Endothelial cell of umbilical vein (primary cell): ENCODE measurements at regions not wholly inside any gene's neighbourhood (a gene's known extent, or its start where the extent isn't known, plus 50 kb on each side); places are given as distances from the start of the nearest gene placed in this dataset.

Source experiments
- CTCF ChIP-seq, 2 donors: IDR thresholded peaks; 1 replicate in 1 of 2; 2 replicates in 1 of 2; pipeline ENCODE4 v1.5.1; 2011; ENCODE audit warnings: low read length in 2 of 2, mild to moderate bottlenecking in 2 of 2, moderate library complexity in 2 of 2, control low read depth in 1 of 2, inconsistent platforms in 1 of 2, low read depth in 1 of 2; ENCODE audit not compliant: insufficient read depth in 1 of 2; ENCODE audit errors: extremely low read depth in 1 of 2
- EZH2 ChIP-seq: IDR thresholded peaks from 2 replicates; pipeline ENCODE4 v1.6.1; 2012; ENCODE audit warnings: borderline replicate concordance, low read depth, mild to moderate bottlenecking, moderate library complexity, low read length, inconsistent platforms; ENCODE audit not compliant: severe bottlenecking
- FOS ChIP-seq: IDR thresholded peaks from 2 replicates; pipeline ENCODE4 v1.6.1; 2011; ENCODE audit warnings: mild to moderate bottlenecking, low read length, moderate library complexity, borderline replicate concordance; ENCODE audit not compliant: insufficient read depth
- GATA2 ChIP-seq: IDR thresholded peaks from 2 replicates; pipeline ENCODE4 v1.7.0; 2011; ENCODE audit warnings: low read depth, mild to moderate bottlenecking, moderate library complexity, mixed read lengths, low read length; ENCODE audit not compliant: insufficient read length, insufficient read depth
- JUN ChIP-seq: IDR thresholded peaks from 2 replicates; pipeline ENCODE4 v1.6.1; 2011; ENCODE audit warnings: borderline replicate concordance, low read depth; ENCODE audit not compliant: insufficient read length, insufficient read depth
- MAX ChIP-seq: IDR thresholded peaks from 2 replicates; pipeline ENCODE4 v1.6.1; 2011; ENCODE audit not compliant: insufficient read depth, insufficient read length
- MYC ChIP-seq: IDR thresholded peaks from one replicate; pipeline ENCODE4 v1.6.1; 2011; ENCODE audit warnings: mild to moderate bottlenecking, low read depth, low read length
- POLR2A ChIP-seq: IDR thresholded peaks from 2 replicates; pipeline ENCODE4 v1.6.1; 2012; ENCODE audit warnings: low read depth, mild to moderate bottlenecking, control low read depth, low read length
- POLR2AphosphoS5 ChIP-seq: IDR thresholded peaks from 2 replicates; pipeline ENCODE4 v1.6.1; 2012; ENCODE audit warnings: low read depth, mild to moderate bottlenecking, control low read depth, low read length, moderate library complexity; ENCODE audit not compliant: insufficient read depth

GRCh38 chr14:66056268-66056907 is 429.8 kb upstream of the CCDC196 start:
- TF ChIP-seq EZH2 (no peak), MAX (no peak), POLR2A (no peak), POLR2AphosphoS5 (no peak), CTCF (IDR thresholded peaks at IDR 0.05; ENCODE audit: extremely low read depth in 1 of 2, insufficient read depth in 1 of 2, low read depth in 1 of 2, low read length in 2 of 2) (no peak), FOS (no peak), JUN (no peak), MYC (no peak), GATA2 (no peak)
